Stomach (tissue), 8 donors: ENCODE measurements at regions not wholly inside any gene's neighbourhood (a gene's known extent, or its start where the extent isn't known, plus 50 kb on each side); places are given as distances from the start of the nearest gene placed in this dataset.

Source experiments
- DNase-seq, 2 donors: peaks; one replicate each; pipeline versions ENCODE4 v3.0.0 to v3.0.0-alpha.2; 2013 to 2019
- H3K27ac ChIP-seq, 5 donors: fragments of 200-600 bp in 4 of 5; sonication (generic) in 4 of 5; one replicate each; pipeline ENCODE4 v1.5.1; 2013 to 2019; ENCODE audit warnings: mild to moderate bottlenecking in 1 of 5, moderate library complexity in 1 of 5
- H3K27me3 ChIP-seq, 3 donors: fragments of 200-600 bp; sonication (generic); one replicate each; pipeline ENCODE4 v1.5.1; 2017 to 2019; ENCODE audit warnings: mixed run types in 1 of 3
- H3K36me3 ChIP-seq, 4 donors: fragments of 200-600 bp; sonication (generic); 1 replicate in 3 of 4; 2 replicates in 1 of 4; pipeline ENCODE4 v1.5.1; 2016 to 2019
- H3K4me1 ChIP-seq, 4 donors: fragments of 200-600 bp; sonication (generic); one replicate each; pipeline ENCODE4 v1.5.1; 2016 to 2019
- H3K4me3 ChIP-seq, 4 donors: fragments of 200-600 bp; sonication (generic) in 3 of 4; one replicate each; pipeline ENCODE4 v1.5.1; 2016 to 2019; ENCODE audit warnings: mild to moderate bottlenecking in 1 of 4
- H3K9me3 ChIP-seq, 4 donors: fragments of 200-600 bp; sonication (generic); one replicate each; pipeline ENCODE4 v1.5.1; 2016 to 2019
- EP300 ChIP-seq: sonication (generic); formaldehyde crosslinking; IDR thresholded peaks from one replicate; pipeline ENCODE4 v1.6.1; 2017; ENCODE audit warnings: antibody characterized with exemption
- POLR2A ChIP-seq, 4 donors: fragments of 450-650 bp; IDR thresholded peaks; one replicate each; pipeline ENCODE4 v1.6.1; 2016; ENCODE audit warnings: antibody characterized with exemption in 4 of 4, control low read depth in 2 of 4, mild to moderate bottlenecking in 1 of 4, moderate library complexity in 1 of 4
- POLR2AphosphoS5 ChIP-seq, 3 donors: sonication (generic); formaldehyde crosslinking; IDR thresholded peaks; one replicate each; pipeline ENCODE4 v1.6.1; 2016; ENCODE audit warnings: antibody characterized with exemption in 3 of 3
- WGBS, 5 donors: extraction: QIAGEN DNeasy Blood & Tissue Kit in 3 of 5; methylation state at CpG; one replicate each; pipeline versions ENCODE4 v1.1.5 to v1.1.7; 2013 to 2018; 5-methylcytosine and 5-hydroxymethylcytosine counted together
- intact Hi-C: fragments of 100-400 bp; cut with DNase I; formaldehyde crosslinking; loops from one replicate; pipeline ENCODE4 v1.15.1; 2023; ENCODE audit warnings: low total_unique reads
- TF ChIP-seq, protein P1 (sequence below), 7 experiments: fragments of 450-650 bp in 4 of 7; fragments of 200-600 bp in 3 of 7; sonication (generic) in 3 of 7; IDR thresholded peaks; one replicate each; pipeline ENCODE4 v1.5.1; 2016 to 2019; ENCODE audit warnings: antibody characterized with exemption in 7 of 7, control low read depth in 2 of 7, mild to moderate bottlenecking in 1 of 7
- donor health status: healthy with polysubstance abuse.
- donor health status: Bipolar disorder and iron deficiency.
- donor health status: healthy.

GRCh38 chr21:15289896-15290841, 225.4 kb upstream of the NRIP1 start:
- H3K36me3 ChIP-seq, result no peaks in the 10 kb centered on the region
- H3K27me3 ChIP-seq, result no peaks in the 10 kb centered on the region
- peaks cover 0 to 10% (median 9%) of the 10 kb centered on the region in 4 donors for H3K4me1 ChIP-seq
- intact Hi-C loops, result no loop called here
- peak overlapping the region in 3 of 4 donors; percentile 18 to 32 (median 20) for H3K4me3 ChIP-seq
- WGBS, 5 donors, result 53 to 83% (median 57%) methylated on average over 19 to 31 of the region's 31 CpGs
- DNase-seq, result peak; percentile 76 to 90
- no peak overlapping the region for H3K27ac ChIP-seq
- no peaks in the 10 kb centered on the region for H3K9me3 ChIP-seq
- TF ChIP-seq, protein P1, sequence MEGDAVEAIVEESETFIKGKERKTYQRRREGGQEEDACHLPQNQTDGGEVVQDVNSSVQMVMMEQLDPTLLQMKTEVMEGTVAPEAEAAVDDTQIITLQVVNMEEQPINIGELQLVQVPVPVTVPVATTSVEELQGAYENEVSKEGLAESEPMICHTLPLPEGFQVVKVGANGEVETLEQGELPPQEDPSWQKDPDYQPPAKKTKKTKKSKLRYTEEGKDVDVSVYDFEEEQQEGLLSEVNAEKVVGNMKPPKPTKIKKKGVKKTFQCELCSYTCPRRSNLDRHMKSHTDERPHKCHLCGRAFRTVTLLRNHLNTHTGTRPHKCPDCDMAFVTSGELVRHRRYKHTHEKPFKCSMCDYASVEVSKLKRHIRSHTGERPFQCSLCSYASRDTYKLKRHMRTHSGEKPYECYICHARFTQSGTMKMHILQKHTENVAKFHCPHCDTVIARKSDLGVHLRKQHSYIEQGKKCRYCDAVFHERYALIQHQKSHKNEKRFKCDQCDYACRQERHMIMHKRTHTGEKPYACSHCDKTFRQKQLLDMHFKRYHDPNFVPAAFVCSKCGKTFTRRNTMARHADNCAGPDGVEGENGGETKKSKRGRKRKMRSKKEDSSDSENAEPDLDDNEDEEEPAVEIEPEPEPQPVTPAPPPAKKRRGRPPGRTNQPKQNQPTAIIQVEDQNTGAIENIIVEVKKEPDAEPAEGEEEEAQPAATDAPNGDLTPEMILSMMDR (IDR thresholded peaks at IDR 0.05), result no peak
- TF ChIP-seq EP300 (no peak), POLR2AphosphoS5 (IDR thresholded peaks at IDR 0.05) (peak in 1 of 3 donors; percentile 32), POLR2A (IDR thresholded peaks at IDR 0.05) (no peak)

DNA sequence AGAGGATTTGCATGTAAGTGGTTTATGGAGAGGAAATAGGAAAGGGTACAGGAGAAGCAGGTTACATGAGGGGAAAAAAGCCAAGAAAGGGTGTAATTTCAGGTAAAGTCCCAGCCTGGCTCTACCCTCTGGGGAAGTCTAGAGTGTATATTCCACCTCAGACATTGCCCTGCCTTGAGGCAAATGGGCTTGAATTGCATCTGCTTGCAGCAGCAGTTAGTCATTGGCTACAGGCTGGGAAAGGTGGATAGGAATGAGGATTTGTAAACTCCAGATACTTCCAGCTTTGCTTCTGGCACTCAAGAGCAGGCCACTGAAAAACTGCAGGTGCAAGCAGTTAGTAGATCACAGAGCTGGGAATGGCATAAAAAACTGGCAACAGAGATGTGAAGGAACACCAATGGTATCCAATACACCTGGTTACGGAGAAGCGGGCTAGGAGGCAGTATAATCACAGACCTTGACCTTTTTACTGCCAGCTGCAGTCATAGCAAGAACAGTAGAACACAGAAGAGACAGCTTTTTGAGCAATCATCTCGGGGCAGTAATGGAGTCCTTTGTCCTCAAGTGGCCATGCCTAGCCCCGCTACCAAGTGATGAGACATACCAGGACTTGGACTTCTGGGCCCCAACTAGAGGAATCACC, 226.9 kb upstream of the NRIP1 start:
- no peak overlapping the region for H3K27ac ChIP-seq
- TF ChIP-seq POLR2A (IDR thresholded peaks at IDR 0.05) (no peak), POLR2AphosphoS5 (IDR thresholded peaks at IDR 0.05) (no peak), EP300 (no peak)
- TF ChIP-seq, protein P1 (IDR thresholded peaks at IDR 0.05), result no peak

GRCh38 chr21:15293240-15293639, 228.4 kb upstream of the NRIP1 start:
- Histone ChIP-seq H3K4me1 (peaks cover 0 to 10% (median 9%) of the 10 kb centered on the region in 4 donors), H3K27ac (no peak overlapping the region), H3K27me3 (no peaks in the 10 kb centered on the region), H3K4me3 (no peak overlapping the region), H3K9me3 (no peaks in the 10 kb centered on the region), H3K36me3 (no peaks in the 10 kb centered on the region)
- TF ChIP-seq, protein P1 (IDR thresholded peaks at IDR 0.05), result no peak
- TF ChIP-seq EP300 (no peak), POLR2A (IDR thresholded peaks at IDR 0.05) (no peak), POLR2AphosphoS5 (IDR thresholded peaks at IDR 0.05) (no peak)
- peak in 1 of 2 donors; percentile 83 for DNase-seq
- intact Hi-C loops, result no loop called here

More for the DNA sequence above, 226.9 kb upstream of the NRIP1 start:
- no peak for DNase-seq
- Histone ChIP-seq H3K27me3 (no peaks in the 10 kb centered on the region), H3K4me3 (no peak overlapping the region), H3K36me3 (no peaks in the 10 kb centered on the region), H3K4me1 (peaks cover 0 to 10% (median 9%) of the 10 kb centered on the region in 4 donors), H3K9me3 (no peaks in the 10 kb centered on the region)
- intact Hi-C loops, result no loop called here
- 76 to 97% (median 91%) methylated on average over 4 of the region's 4 CpGs for WGBS, 5 donors

GRCh38 chr21:15295875-15296274, 231.1 kb upstream of the NRIP1 start:
- H3K4me3 ChIP-seq, result no peak overlapping the region
- peaks cover 0 to 10% (median 2%) of the 10 kb centered on the region in 4 donors for H3K4me1 ChIP-seq
- H3K27me3 ChIP-seq, result no peaks in the 10 kb centered on the region
- DNase-seq, result no peak
- intact Hi-C loops, result no loop called here
- H3K27ac ChIP-seq, result no peak overlapping the region
- H3K36me3 ChIP-seq, result no peaks in the 10 kb centered on the region
- H3K9me3 ChIP-seq, result no peaks in the 10 kb centered on the region
- TF ChIP-seq EP300, result no peak
- TF ChIP-seq, protein P1 (IDR thresholded peaks at IDR 0.05), result no peak
- TF ChIP-seq POLR2A (IDR thresholded peaks at IDR 0.05), result no peak
- TF ChIP-seq POLR2AphosphoS5 (IDR thresholded peaks at IDR 0.05), result no peak
- 88 to 95% (median 93%) methylated on average over 2 of the region's 2 CpGs for WGBS, 5 donors
